Muscle of leg (tissue), 3 donors: ENCODE measurements at regions not wholly inside any gene's neighbourhood (a gene's known extent, or its start where the extent isn't known, plus 50 kb on each side); places are given as distances from the start of the nearest gene placed in this dataset.

Experiments
- DNase-seq: peaks from one replicate; pipeline ENCODE4 v3.0.0; 2013
- H3K27ac ChIP-seq: one replicate; pipeline ENCODE4 v1.5.1; 2013; ENCODE audit warnings: mild to moderate bottlenecking, low read length, control low read depth
- H3K27me3 ChIP-seq: one replicate; pipeline ENCODE4 v1.6.1; 2013; ENCODE audit warnings: low read length; ENCODE audit not compliant: control insufficient read depth, insufficient read depth
- H3K36me3 ChIP-seq: one replicate; pipeline ENCODE4 v1.6.1; 2013; ENCODE audit warnings: low read length; ENCODE audit not compliant: control insufficient read depth, insufficient read depth
- H3K4me1 ChIP-seq: one replicate; pipeline ENCODE4 v1.6.1; 2013; ENCODE audit warnings: low read length; ENCODE audit not compliant: control insufficient read depth, insufficient read depth
- H3K4me3 ChIP-seq: one replicate; pipeline ENCODE4 v1.5.1; 2013; ENCODE audit warnings: low read length, control low read depth
- H3K9me3 ChIP-seq: replicated peaks from 2 replicates; pipeline ENCODE4 v1.6.1; 2013; ENCODE audit warnings: low read depth, low read length; ENCODE audit not compliant: control insufficient read depth
- WGBS: methylation state at CpG from one replicate; pipeline ENCODE4 v1.1.5; 2013; ENCODE audit warnings: missing lambda C conversion rate; ENCODE audit not compliant: insufficient coverage; 5-methylcytosine and 5-hydroxymethylcytosine counted together

DNA sequence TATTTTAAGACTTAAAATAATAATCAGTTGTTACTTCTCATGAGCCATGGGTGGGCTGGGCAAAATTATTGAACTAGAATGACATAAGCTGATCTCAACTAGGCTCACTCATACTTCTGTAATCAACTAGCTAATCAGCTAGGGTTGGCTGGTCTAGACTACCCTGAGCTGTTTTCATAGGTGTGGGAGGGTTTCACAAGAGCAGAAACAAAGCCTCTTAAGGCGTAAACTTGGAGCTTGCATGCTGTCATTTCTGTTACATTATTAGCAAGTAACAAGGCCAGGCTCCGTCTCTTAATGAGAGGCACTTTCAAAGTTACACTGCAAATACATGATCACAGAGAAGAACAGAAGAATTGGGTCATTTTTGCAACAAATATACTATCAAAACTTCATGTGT lies 57.2 kb upstream of the GHR start:
- Histone ChIP-seq H3K36me3 (no peaks in the 10 kb centered on the region), H3K27ac (no peak overlapping the region), H3K9me3 (no peaks in the 10 kb centered on the region), H3K27me3 (no peaks in the 10 kb centered on the region), H3K4me3 (no peak overlapping the region), H3K4me1 (no peaks in the 10 kb centered on the region)
- DNase-seq: no peak
- WGBS: 100% methylated on average over 1 of the region's 2 CpGs
